ENCODE measurements at regions not wholly inside any gene's neighbourhood (a gene's known extent, or its start where the extent isn't known, plus 50 kb on each side); places are given as distances from the start of the nearest gene placed in this dataset.
"Not testable (repeated sequence)": the region's sequence is repeated elsewhere in the genome, so short reads cannot be mapped to it uniquely, and the experiment has no call there.

- DNase-seq (ENCODE audit: extremely low read depth in 1 of 11, low read depth in 9 of 11, low spot score in 4 of 11) = no peak
These were observed 501.1 kb upstream of the NRP1 start for GRCh38 chr10:33835556-33835955.

- DNase-seq (ENCODE audit: extremely low read depth in 1 of 11, low read depth in 9 of 11, low spot score in 4 of 11) = no peak
These were observed 499.1 kb upstream of the NRP1 start for GRCh38 chr10:33833566-33833965.

GRCh38 chr10:33832124-33832787, 497.8 kb upstream of the NRP1 start:
- no peak for DNase-seq (ENCODE audit: extremely low read depth in 1 of 11, low read depth in 9 of 11, low spot score in 4 of 11)

- DNase-seq (ENCODE audit: extremely low read depth in 1 of 11, low read depth in 9 of 11, low spot score in 4 of 11) = no peak
These were observed 497.1 kb upstream of the NRP1 start for GRCh38 chr10:33831591-33831990.

- not testable (repeated sequence) for DNase-seq (ENCODE audit: extremely low read depth in 1 of 11, low read depth in 9 of 11, low spot score in 4 of 11)
These were observed 495.4 kb upstream of the NRP1 start for GRCh38 chr10:33829899-33830298.

- no peak for DNase-seq (ENCODE audit: extremely low read depth in 1 of 11, low read depth in 9 of 11, low spot score in 4 of 11)
These were observed 494.1 kb upstream of the NRP1 start for GRCh38 chr10:33828592-33828991.

- DNase-seq (ENCODE audit: extremely low read depth in 1 of 11, low read depth in 9 of 11, low spot score in 4 of 11) = no peak
These were observed 491.7 kb upstream of the NRP1 start for GRCh38 chr10:33826186-33826585.

GRCh38 chr10:33822774-33823173, 488.3 kb upstream of the NRP1 start:
- no peak for DNase-seq (ENCODE audit: extremely low read depth in 1 of 11, low read depth in 9 of 11, low spot score in 4 of 11)

- no peak for DNase-seq (ENCODE audit: extremely low read depth in 1 of 11, low read depth in 9 of 11, low spot score in 4 of 11)
These were observed 486.1 kb upstream of the NRP1 start for GRCh38 chr10:33820531-33820930.

GRCh38 chr10:33819206-33819605, 484.7 kb upstream of the NRP1 start:
- DNase-seq (ENCODE audit: extremely low read depth in 1 of 11, low read depth in 9 of 11, low spot score in 4 of 11) = no peak

- no peak for DNase-seq (ENCODE audit: extremely low read depth in 1 of 11, low read depth in 9 of 11, low spot score in 4 of 11)
These were observed 483.9 kb upstream of the NRP1 start for GRCh38 chr10:33818343-33818742.

- no peak for DNase-seq (ENCODE audit: extremely low read depth in 1 of 11, low read depth in 9 of 11, low spot score in 4 of 11)
These were observed 483.1 kb upstream of the NRP1 start for GRCh38 chr10:33817605-33818004.

- no peak for DNase-seq (ENCODE audit: extremely low read depth in 1 of 11, low read depth in 9 of 11, low spot score in 4 of 11)
These were observed 481.3 kb upstream of the NRP1 start for GRCh38 chr10:33815776-33816175.

GRCh38 chr10:33813871-33814270, 479.4 kb upstream of the NRP1 start:
- DNase-seq (ENCODE audit: extremely low read depth in 1 of 11, low read depth in 9 of 11, low spot score in 4 of 11) = no peak

GRCh38 chr10:33813415-33813814, 478.9 kb upstream of the NRP1 start:
- DNase-seq (ENCODE audit: extremely low read depth in 1 of 11, low read depth in 9 of 11, low spot score in 4 of 11) = no peak

- DNase-seq (ENCODE audit: extremely low read depth in 1 of 11, low read depth in 9 of 11, low spot score in 4 of 11) = no peak
These were observed 478.1 kb upstream of the NRP1 start for GRCh38 chr10:33812586-33812985.

GRCh38 chr10:33810986-33811385, 476.5 kb upstream of the NRP1 start:
- no peak for DNase-seq (ENCODE audit: extremely low read depth in 1 of 11, low read depth in 9 of 11, low spot score in 4 of 11)

- DNase-seq (ENCODE audit: extremely low read depth in 1 of 11, low read depth in 9 of 11, low spot score in 4 of 11) = no peak
These were observed 475.3 kb upstream of the NRP1 start for GRCh38 chr10:33809732-33810131.

- no peak for DNase-seq (ENCODE audit: extremely low read depth in 1 of 11, low read depth in 9 of 11, low spot score in 4 of 11)
These were observed 474.0 kb upstream of the NRP1 start for GRCh38 chr10:33808475-33808874.

- no peak for DNase-seq (ENCODE audit: extremely low read depth in 1 of 11, low read depth in 9 of 11, low spot score in 4 of 11)
These were observed 473.3 kb upstream of the NRP1 start for GRCh38 chr10:33807531-33808359.

GRCh38 chr10:33805831-33806230, 471.4 kb upstream of the NRP1 start:
- no peak for DNase-seq (ENCODE audit: extremely low read depth in 1 of 11, low read depth in 9 of 11, low spot score in 4 of 11)

Measured in renal cortex interstitium (tissue), 11 donors.